ENCODE measurements at regions not wholly inside any gene's neighbourhood (a gene's known extent, or its start where the extent isn't known, plus 50 kb on each side); places are given as distances from the start of the nearest gene placed in this dataset.
"Not testable (repeated sequence)": the region's sequence is repeated elsewhere in the genome, so short reads cannot be mapped to it uniquely, and the experiment has no call there.

GRCh38 chr7:68613897-68614296 is 984.4 kb upstream of the AUTS2 start:
- DNase-seq (ENCODE audit: low spot score) = no peak

DNA sequence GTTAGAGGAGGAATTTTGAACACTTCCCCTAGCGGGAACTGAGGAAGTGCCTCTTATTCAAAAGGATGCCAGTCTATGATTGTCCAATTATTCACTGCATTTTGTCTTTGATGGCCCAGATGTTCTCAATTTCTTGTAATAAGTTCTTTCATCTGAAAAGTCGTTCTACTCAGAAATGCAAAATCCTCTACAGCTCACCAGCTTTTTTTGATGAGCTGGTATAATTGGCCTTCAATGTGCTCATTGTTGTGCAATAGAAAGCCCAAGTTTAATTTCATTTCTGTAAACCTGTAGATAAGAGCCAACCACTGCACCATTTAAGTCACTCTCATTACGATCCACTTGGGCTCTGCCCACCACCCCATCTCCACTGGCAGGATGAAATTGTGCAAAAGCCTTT is 978.7 kb upstream of the AUTS2 start:
- DNase-seq (ENCODE audit: low spot score) = no peak

- no peak for DNase-seq (ENCODE audit: low spot score)
These were observed 975.8 kb upstream of the AUTS2 start for GRCh38 chr7:68622500-68622899.

DNA sequence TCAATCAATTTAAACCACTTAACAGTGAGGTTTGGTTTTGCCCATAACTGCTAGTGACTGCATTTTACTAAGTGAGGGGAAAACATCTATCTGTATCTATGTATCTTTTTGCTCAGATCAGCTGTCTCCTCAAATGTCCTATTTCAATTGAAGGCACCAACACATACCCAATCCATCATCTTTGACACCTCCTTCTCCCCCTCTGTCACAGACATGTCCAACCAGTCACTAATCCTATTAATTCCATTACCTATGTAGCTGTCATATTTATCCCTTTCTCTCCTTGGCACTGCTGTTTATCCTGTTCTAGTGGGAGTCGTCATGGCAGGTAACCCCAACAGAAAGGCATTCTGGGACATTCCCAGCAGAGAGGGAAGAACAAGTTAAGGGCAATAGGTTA is 975.2 kb upstream of the AUTS2 start:
- DNase-seq (ENCODE audit: low spot score) = no peak

GRCh38 chr7:68627247-68627864 is 970.9 kb upstream of the AUTS2 start:
- no peak for DNase-seq (ENCODE audit: low spot score)

GRCh38 chr7:68630914-68631313 is 967.4 kb upstream of the AUTS2 start:
- not testable (repeated sequence) for DNase-seq (ENCODE audit: low spot score)

GRCh38 chr7:68640103-68640502 is 958.2 kb upstream of the AUTS2 start:
- no peak for DNase-seq (ENCODE audit: low spot score)

DNA sequence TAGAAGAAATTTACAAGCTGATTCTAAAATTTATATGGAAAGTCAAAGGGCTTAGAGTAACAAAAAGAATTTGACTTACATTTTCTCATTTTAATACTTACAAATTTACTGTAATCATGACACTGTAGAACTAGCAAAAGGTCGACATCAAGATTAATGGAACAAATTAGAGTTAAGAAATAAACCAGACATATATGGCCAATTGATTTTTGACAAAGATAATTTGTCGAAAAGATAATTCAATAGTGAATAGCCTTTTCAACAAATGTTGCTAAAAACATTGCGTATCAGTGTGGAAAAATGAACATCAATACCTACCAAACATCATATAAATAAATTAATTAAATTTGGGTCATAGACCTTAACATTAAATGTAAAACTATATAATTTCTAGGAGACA is 955.5 kb upstream of the AUTS2 start:
- no peak for DNase-seq (ENCODE audit: low spot score)

GRCh38 chr7:68663392-68663791 is 934.9 kb upstream of the AUTS2 start:
- no peak for DNase-seq (ENCODE audit: low spot score)

DNA sequence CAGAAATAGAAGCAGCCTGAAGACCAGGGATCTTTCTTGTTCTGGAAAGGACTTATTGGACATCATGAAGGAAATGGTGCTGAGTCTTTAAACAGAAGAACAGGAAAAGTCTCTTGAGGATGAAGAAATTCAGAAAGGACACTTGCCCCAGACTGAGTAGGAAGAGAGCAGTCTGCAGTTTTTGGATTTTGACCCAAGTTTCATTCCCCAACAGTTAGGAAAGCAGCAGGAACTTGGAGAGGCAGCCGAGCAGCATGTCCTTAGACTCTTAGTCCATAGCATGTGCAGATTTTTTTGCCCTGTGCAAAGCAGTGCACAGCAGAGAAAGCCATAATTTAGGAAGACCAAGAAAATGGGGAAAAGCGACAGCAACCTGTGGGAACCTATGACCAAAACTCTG is 927.2 kb upstream of the AUTS2 start:
- no peak for DNase-seq (ENCODE audit: low spot score)

- DNase-seq (ENCODE audit: low spot score) = no peak
These were observed 926.6 kb upstream of the AUTS2 start for GRCh38 chr7:68671671-68672070.

- DNase-seq (ENCODE audit: low spot score) = no peak
These were observed 923.4 kb upstream of the AUTS2 start for GRCh38 chr7:68674826-68675225.

- no peak for DNase-seq (ENCODE audit: low spot score)
These were observed 921.3 kb upstream of the AUTS2 start for GRCh38 chr7:68676813-68677535.

DNA sequence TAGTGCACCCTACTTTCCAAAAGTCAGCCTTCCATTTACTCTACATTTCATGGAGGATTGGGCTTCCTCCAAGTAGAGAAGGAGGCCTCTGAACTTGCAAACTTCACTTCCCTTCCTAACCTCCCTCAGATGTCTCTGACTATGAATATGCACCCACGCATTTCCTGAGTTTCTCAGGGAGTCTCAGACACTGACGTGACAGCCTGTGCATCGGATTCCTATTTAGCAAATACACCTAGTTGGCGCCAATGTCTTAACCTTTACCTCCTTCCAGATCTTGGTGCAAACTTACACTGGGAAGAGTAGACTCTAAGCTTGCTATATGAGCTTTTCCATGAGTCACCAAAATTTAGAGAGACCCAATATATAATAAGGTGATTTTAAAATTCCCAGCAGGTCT is 920.1 kb upstream of the AUTS2 start:
- no peak for DNase-seq (ENCODE audit: low spot score)

DNA sequence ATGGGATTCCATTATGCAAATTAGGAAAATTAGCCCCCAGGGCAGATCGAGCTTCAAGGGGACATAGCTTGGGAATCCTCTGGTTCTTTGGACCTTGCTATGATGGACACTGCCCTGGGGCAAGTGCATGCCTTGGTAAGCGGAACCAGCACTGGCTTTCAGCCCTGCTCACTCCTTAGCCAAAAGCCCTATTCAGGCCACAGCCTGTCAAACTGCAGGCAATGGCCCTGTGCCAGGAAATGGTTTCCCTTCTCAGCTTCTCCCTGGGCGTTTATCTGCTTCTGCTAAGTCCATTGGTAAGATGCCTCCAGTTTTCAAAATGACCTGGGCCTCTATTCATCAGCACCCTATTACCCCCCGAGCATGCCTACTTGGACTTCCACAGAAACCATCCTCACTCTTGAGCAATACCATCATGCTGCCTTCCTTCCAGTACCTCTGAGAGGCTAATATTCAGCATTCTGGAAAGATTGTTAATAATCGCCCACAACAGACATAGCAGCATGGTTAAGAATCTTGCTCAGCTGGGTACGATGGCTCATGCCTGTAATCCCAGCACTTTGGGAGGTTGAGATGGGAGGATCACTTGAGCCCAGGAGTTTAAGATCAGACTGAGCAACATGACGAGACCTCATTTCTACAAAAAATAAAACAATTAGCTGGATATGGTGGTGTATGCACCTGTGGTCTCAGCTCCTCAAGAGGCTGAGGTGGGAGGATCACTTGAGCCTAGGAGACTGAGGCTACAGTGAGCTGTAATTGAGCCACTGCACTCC is 918.6 kb upstream of the AUTS2 start:
- no peak for DNase-seq (ENCODE audit: low spot score)

DNA sequence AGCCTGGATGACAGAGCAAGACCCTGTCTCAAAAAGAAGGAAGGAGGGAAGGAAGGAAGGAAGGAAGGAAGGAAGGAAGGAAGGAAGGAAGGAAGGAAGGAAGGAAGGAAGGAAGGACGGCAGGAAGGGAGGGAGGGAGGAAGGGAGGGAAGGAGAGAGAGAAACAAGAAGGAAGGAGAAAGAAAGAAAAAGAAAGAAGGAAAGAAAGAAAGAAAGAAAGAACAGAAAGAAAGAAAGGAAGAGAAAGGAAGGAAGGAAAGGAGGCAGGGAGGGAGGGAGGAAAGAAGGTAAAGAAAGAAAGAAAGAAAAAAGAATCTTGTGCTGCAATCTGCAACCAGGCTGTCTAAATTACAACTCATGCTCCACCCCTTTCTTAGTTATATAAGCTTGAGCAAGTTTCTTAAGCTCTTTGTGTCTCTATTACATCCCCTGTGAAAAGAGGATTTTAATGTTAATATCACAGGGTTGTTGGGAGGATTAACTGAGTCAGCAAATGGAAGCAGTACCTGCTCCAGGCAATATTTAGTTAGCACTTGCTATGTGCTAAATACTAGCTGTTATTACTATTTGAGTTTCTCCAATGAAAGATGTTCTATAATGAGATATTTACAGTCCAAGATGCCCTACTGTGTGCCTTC is 917.9 kb upstream of the AUTS2 start:
- no peak for DNase-seq (ENCODE audit: low spot score)

GRCh38 chr7:68682910-68683309 is 915.4 kb upstream of the AUTS2 start:
- DNase-seq (ENCODE audit: low spot score) = no peak

DNA sequence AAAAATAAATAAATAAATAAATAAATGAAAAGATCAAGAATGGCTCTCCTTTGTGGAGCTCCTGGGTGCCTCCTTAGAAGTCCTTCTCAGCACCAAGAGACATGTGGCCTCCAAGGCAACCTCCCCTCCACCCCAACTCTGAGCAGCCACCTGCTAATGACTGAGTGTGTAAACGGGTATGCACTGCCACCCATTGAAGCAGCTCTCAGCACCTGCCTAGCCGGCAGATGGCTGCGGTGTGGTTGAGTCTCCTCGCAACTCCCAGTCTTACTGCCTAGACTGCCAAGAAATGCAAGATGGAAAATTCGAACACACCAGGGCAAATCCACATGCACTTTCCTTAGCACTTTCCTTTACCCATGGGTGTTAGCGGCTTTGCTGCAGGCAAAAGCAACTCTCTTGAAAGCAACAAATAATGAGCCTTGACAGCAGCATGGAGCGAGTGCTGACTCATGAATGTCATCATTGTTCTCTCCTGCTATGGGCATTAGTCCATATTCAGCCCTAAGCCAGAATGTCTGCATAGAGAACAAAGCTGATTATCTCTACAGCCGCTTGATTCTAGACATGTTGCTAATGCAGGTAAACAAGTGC is 913.9 kb upstream of the AUTS2 start:
- DNase-seq (ENCODE audit: low spot score) = no peak

DNA sequence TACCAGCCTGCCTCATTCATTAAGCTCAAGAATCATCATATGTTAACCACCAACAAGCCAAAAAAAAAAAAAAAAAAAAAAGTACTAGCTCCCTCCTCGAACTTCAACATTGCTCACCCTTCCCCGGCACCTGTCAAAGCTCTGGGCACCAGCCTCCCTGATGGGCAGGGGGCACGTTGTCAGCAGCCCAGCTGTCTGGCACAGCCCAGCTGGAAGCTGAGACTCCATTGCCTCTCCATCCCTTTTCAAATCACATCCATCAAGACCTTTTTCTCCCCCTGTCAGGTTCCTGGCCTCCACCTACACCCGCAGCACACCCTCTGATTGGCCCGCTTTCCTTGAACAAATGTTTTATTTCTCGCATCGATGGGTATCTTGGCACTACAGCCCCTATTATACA is 913.3 kb upstream of the AUTS2 start:
- no peak for DNase-seq (ENCODE audit: low spot score)

GRCh38 chr7:68688416-68689086 is 909.7 kb upstream of the AUTS2 start:
- DNase-seq (ENCODE audit: low spot score) = no peak

DNA sequence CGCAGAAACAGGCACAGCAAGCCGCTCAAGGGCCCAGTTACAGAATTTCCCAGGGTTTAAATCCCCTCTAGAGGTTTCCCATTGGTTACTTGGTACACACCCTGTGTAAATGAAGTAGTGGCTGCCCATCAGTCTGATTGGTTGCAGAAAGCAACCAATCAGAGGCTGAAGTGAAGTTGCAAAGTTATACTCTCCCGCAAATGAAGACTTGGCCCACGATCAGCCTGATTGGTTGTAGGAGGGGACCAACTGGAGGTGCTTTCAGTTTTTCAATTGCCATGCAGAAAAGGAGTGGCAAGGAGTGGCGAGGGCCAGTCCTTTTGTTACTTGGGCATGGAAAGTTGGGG is 909.2 kb upstream of the AUTS2 start:
- no peak for DNase-seq (ENCODE audit: low spot score)
